HL-60 (cell line): ENCODE measurements at regions not wholly inside any gene's neighbourhood (a gene's known extent, or its start where the extent isn't known, plus 50 kb on each side); places are given as distances from the start of the nearest gene placed in this dataset.

ENCODE experiments used
- DNase-seq, 2 experiments: peaks; one replicate each; pipeline ENCODE4 v3.0.0-alpha.2; 2010 to 2020; ENCODE audit warnings: low read depth in 1 of 2, low spot score in 1 of 2
- H3K27ac ChIP-seq: fragments of 250-450 bp; sonication (Bioruptor Pico); replicated peaks from 2 replicates; pipeline ENCODE4 v1.5.1; 2020; ENCODE audit warnings: mild to moderate bottlenecking, moderate library complexity
- H3K27me3 ChIP-seq: fragments of 250-450 bp; sonication (Bioruptor Pico); 2 replicates; pipeline ENCODE4 v1.5.1; 2021; ENCODE audit warnings: mild to moderate bottlenecking, moderate library complexity; ENCODE audit not compliant: insufficient read depth, poor library complexity, severe bottlenecking
- H3K4me3 ChIP-seq: replicated peaks from 2 replicates; pipeline ENCODE4 v1.5.1; 2011; ENCODE audit warnings: mild to moderate bottlenecking, control low read depth, low read length; ENCODE audit not compliant: insufficient read depth
- GABPA ChIP-seq: IDR thresholded peaks from 2 replicates; pipeline ENCODE4 v1.6.1; 2012; ENCODE audit warnings: low read depth
- POLR2AphosphoS5 ChIP-seq: IDR thresholded peaks from 2 replicates; pipeline ENCODE4 v1.6.1; 2012; ENCODE audit warnings: low read depth
- REST ChIP-seq: IDR thresholded peaks from 2 replicates; pipeline ENCODE4 v1.6.1; 2012; ENCODE audit warnings: low read depth; ENCODE audit not compliant: insufficient replicate concordance
- SPI1 ChIP-seq: IDR thresholded peaks from 2 replicates; pipeline ENCODE4 v1.6.1; 2012; ENCODE audit warnings: low read depth, mild to moderate bottlenecking, borderline replicate concordance
- TF ChIP-seq, protein P1 (sequence below): IDR thresholded peaks from one replicate; pipeline ENCODE4 v1.5.1; 2011; ENCODE audit warnings: low read length, control low read depth, inconsistent platforms; ENCODE audit not compliant: insufficient read depth

- DNase-seq = no peak
- TF ChIP-seq POLR2AphosphoS5 = no peak
- TF ChIP-seq REST = no peak
- TF ChIP-seq, protein P1, sequence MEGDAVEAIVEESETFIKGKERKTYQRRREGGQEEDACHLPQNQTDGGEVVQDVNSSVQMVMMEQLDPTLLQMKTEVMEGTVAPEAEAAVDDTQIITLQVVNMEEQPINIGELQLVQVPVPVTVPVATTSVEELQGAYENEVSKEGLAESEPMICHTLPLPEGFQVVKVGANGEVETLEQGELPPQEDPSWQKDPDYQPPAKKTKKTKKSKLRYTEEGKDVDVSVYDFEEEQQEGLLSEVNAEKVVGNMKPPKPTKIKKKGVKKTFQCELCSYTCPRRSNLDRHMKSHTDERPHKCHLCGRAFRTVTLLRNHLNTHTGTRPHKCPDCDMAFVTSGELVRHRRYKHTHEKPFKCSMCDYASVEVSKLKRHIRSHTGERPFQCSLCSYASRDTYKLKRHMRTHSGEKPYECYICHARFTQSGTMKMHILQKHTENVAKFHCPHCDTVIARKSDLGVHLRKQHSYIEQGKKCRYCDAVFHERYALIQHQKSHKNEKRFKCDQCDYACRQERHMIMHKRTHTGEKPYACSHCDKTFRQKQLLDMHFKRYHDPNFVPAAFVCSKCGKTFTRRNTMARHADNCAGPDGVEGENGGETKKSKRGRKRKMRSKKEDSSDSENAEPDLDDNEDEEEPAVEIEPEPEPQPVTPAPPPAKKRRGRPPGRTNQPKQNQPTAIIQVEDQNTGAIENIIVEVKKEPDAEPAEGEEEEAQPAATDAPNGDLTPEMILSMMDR = no peak
- no peak for TF ChIP-seq GABPA
- no peak for TF ChIP-seq SPI1
- H3K27me3 ChIP-seq = no peaks in the 10 kb centered on the region
- no peak overlapping the region for H3K4me3 ChIP-seq
- H3K27ac ChIP-seq = no peak overlapping the region
Observed at GRCh38 chr2:63675026-63675425, 86.3 kb downstream of the MDH1 start.

GRCh38 chr2:63676135-63676534, 87.4 kb downstream of the MDH1 start:
- no peak for TF ChIP-seq SPI1
- no peak for TF ChIP-seq POLR2AphosphoS5
- no peak for TF ChIP-seq REST
- DNase-seq = no peak
- H3K27ac ChIP-seq = no peak overlapping the region
- no peaks in the 10 kb centered on the region for H3K27me3 ChIP-seq
- no peak overlapping the region for H3K4me3 ChIP-seq

DNA sequence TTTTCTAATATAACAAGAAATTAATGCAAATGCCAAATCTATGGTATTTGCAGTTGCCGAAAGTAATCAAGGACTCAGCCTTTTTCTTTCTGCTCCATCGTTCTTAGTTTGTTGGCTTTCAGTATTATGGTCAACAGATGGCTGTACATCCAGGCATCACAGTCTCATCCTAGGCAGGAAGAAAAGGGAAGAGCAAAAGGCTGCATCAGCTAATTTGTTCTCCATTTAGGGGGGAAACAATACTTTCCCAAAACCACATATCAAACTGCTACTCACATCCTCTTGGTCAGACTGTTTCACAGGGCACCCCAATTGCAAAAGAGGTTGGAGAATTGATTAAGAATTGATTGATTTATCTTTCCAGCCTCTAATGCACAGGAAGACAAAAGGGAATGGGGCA, 89.3 kb downstream of the MDH1 start:
- Histone ChIP-seq H3K27ac (no peak overlapping the region), H3K27me3 (no peaks in the 10 kb centered on the region), H3K4me3 (no peak overlapping the region)
- DNase-seq = no peak
- no peak for TF ChIP-seq GABPA
- TF ChIP-seq, protein P1 = no peak
- no peak for TF ChIP-seq REST
- TF ChIP-seq SPI1 = no peak
- no peak for TF ChIP-seq POLR2AphosphoS5

GRCh38 chr2:63678551-63678950, 89.8 kb downstream of the MDH1 start:
- TF ChIP-seq REST = no peak
- no peak for TF ChIP-seq POLR2AphosphoS5
- TF ChIP-seq, protein P1 = no peak
- TF ChIP-seq SPI1 = no peak
- TF ChIP-seq GABPA = no peak
- Histone ChIP-seq H3K27ac (no peak overlapping the region), H3K4me3 (no peak overlapping the region), H3K27me3 (no peaks in the 10 kb centered on the region)
- no peak for DNase-seq
